Mammary epithelial cell (primary cell): ENCODE measurements at regions not wholly inside any gene's neighbourhood (a gene's known extent, or its start where the extent isn't known, plus 50 kb on each side); places are given as distances from the start of the nearest gene placed in this dataset.

ENCODE experiments used
- CTCF ChIP-seq, 2 donors: IDR thresholded peaks in 1 of 2; conservative IDR thresholded peaks in 1 of 2; 2 replicates each; pipeline ENCODE4 v1.5.1; 2011 to 2012; ENCODE audit warnings: inconsistent platforms in 2 of 2, low read length in 2 of 2, mild to moderate bottlenecking in 2 of 2, control low read depth in 1 of 2, low read depth in 1 of 2; ENCODE audit not compliant: insufficient read depth in 1 of 2; ENCODE audit errors: extremely low read depth in 1 of 2
- EZH2 ChIP-seq: IDR thresholded peaks from 2 replicates; pipeline ENCODE4 v1.6.1; 2012; ENCODE audit warnings: low read length, inconsistent platforms, borderline replicate concordance

- TF ChIP-seq CTCF (conservative IDR thresholded peaks at IDR 0.05 in 1 of 2, IDR thresholded peaks at IDR 0.05 in 1 of 2; ENCODE audit: extremely low read depth in 1 of 2, insufficient read depth in 1 of 2, low read depth in 1 of 2, low read length in 2 of 2) (no peak), EZH2 (no peak)
Observed at GRCh38 chr4:123088501-123088900, 166.1 kb upstream of the NUDT6 start.
